CD4-positive, CD25-positive, alpha-beta regulatory T cell (primary cell): ENCODE measurements at regions not wholly inside any gene's neighbourhood (a gene's known extent, or its start where the extent isn't known, plus 50 kb on each side); places are given as distances from the start of the nearest gene placed in this dataset.

Experiments
- ATAC-seq, 2 donors: fragments of 150-1000 bp; cut with Tn5 transposase; one replicate each; pipeline ENCODE4 v1.10.0; 2021; ENCODE audit warnings: low read depth in 2 of 2, moderate number of reproducible peaks in 2 of 2, moderate library complexity in 1 of 2
- DNase-seq, 3 donors: peaks; one replicate each; pipeline versions ENCODE4 v3.0.0 to v3.0.0-alpha.2; 2012 to 2022; ENCODE audit warnings: mixed read lengths in 1 of 3
- H3K27ac ChIP-seq: one replicate; pipeline ENCODE4 v1.7.0; 2013; ENCODE audit warnings: mild to moderate bottlenecking, low read length; ENCODE audit not compliant: insufficient read depth, poor library complexity, severe bottlenecking
- H3K27me3 ChIP-seq: one replicate; pipeline ENCODE4 v1.7.0; 2013; ENCODE audit warnings: low read length; ENCODE audit not compliant: control insufficient read depth, insufficient read depth
- H3K36me3 ChIP-seq: one replicate; pipeline ENCODE4 v1.7.0; 2013; ENCODE audit warnings: mild to moderate bottlenecking, low read length, moderate library complexity; ENCODE audit not compliant: control insufficient read depth, insufficient read depth
- H3K4me1 ChIP-seq: 2 replicates; pipeline ENCODE4 v1.7.0; 2013; ENCODE audit warnings: mild to moderate bottlenecking, low read length; ENCODE audit not compliant: insufficient read depth, control insufficient read depth, poor library complexity, severe bottlenecking
- H3K4me3 ChIP-seq: one replicate; pipeline ENCODE4 v1.7.0; 2013; ENCODE audit warnings: low read depth, mild to moderate bottlenecking, low read length, moderate library complexity
- H3K9me3 ChIP-seq, 2 experiments: 1 replicate in 1 of 2; 2 replicates in 1 of 2; pipeline ENCODE4 v1.7.0; 2013; ENCODE audit warnings: low read length in 2 of 2, mild to moderate bottlenecking in 1 of 2, moderate library complexity in 1 of 2; ENCODE audit not compliant: control insufficient read depth in 2 of 2
- H3K27ac Mint-ChIP-seq, 3 donors: one replicate each; pipeline ENCODE4 v1.8.0; 2020 to 2022; ENCODE audit warnings: mild to moderate bottlenecking in 3 of 3, mixed read lengths in 3 of 3, moderate library complexity in 2 of 3
- H3K27me3 Mint-ChIP-seq: one replicate; pipeline ENCODE4 v1.8.0; 2022; ENCODE audit warnings: mild to moderate bottlenecking, mixed read lengths
- H3K36me3 Mint-ChIP-seq: one replicate; pipeline ENCODE4 v1.8.0; 2020; ENCODE audit warnings: mixed read lengths
- H3K4me1 Mint-ChIP-seq, 4 donors: one replicate each; pipeline ENCODE4 v1.8.0; 2020 to 2022; ENCODE audit warnings: mixed read lengths in 4 of 4, mild to moderate bottlenecking in 1 of 4
- H3K4me3 Mint-ChIP-seq, 4 donors: one replicate each; pipeline ENCODE4 v1.8.0; 2020 to 2022; ENCODE audit warnings: mild to moderate bottlenecking in 4 of 4, mixed read lengths in 4 of 4, moderate library complexity in 3 of 4
- H3K9me3 Mint-ChIP-seq, 7 donors: one replicate each; pipeline ENCODE4 v1.8.0; 2020 to 2022; ENCODE audit warnings: mixed read lengths in 7 of 7, mild to moderate bottlenecking in 3 of 7, moderate library complexity in 2 of 7

- H3K4me3 ChIP-seq: no peak overlapping the region
- Mint-ChIP-seq H3K27me3 (peaks cover 12% of the 10 kb centered on the region), H3K27ac (no peak overlapping the region), H3K36me3 (no peaks in the 10 kb centered on the region), H3K4me3 (no peak overlapping the region), H3K9me3 (peaks cover 0 to 4% (median 0%) of the 10 kb centered on the region in 7 donors), H3K4me1 (no peaks in the 10 kb centered on the region)
- H3K27me3 ChIP-seq: no peaks in the 10 kb centered on the region
- H3K4me1 ChIP-seq: no peaks in the 10 kb centered on the region
- no peaks in the 10 kb centered on the region for H3K36me3 ChIP-seq
- DNase-seq (no peak), ATAC-seq (no peak)
- H3K27ac ChIP-seq: no peak overlapping the region
- H3K9me3 ChIP-seq: no peaks in the 10 kb centered on the region
Measured at GRCh38 chr5:135279328-135279727, 119.7 kb downstream of the MACROH2A1 start.

- no peak for DNase-seq
- H3K27ac Mint-ChIP-seq: no peak overlapping the region
- no peak overlapping the region for H3K4me3 Mint-ChIP-seq
- Histone ChIP-seq H3K4me3 (no peak overlapping the region), H3K36me3 (no peaks in the 10 kb centered on the region), H3K27ac (no peak overlapping the region), H3K9me3 (no peaks in the 10 kb centered on the region), H3K4me1 (no peaks in the 10 kb centered on the region), H3K27me3 (no peaks in the 10 kb centered on the region)
- H3K27me3 Mint-ChIP-seq: peaks cover 12% of the 10 kb centered on the region
- H3K4me1 Mint-ChIP-seq: no peaks in the 10 kb centered on the region
- no peaks in the 10 kb centered on the region for H3K36me3 Mint-ChIP-seq
- H3K9me3 Mint-ChIP-seq: peaks cover 0 to 4% (median 0%) of the 10 kb centered on the region in 7 donors
- ATAC-seq: no peak
Measured at GRCh38 chr5:135276151-135276550, 122.9 kb downstream of the MACROH2A1 start.

GRCh38 chr5:135273212-135273611 lies 125.8 kb downstream of the MACROH2A1 start:
- no peak overlapping the region for H3K27ac Mint-ChIP-seq

GRCh38 chr5:135272311-135272805 lies 126.7 kb downstream of the MACROH2A1 start:
- Histone ChIP-seq H3K4me3 (no peak overlapping the region), H3K4me1 (no peaks in the 10 kb centered on the region), H3K27ac (no peak overlapping the region), H3K9me3 (no peaks in the 10 kb centered on the region), H3K36me3 (no peaks in the 10 kb centered on the region), H3K27me3 (no peaks in the 10 kb centered on the region)
- H3K4me3 Mint-ChIP-seq: no peak overlapping the region
- DNase-seq (no peak), ATAC-seq (no peak)
- H3K4me1 Mint-ChIP-seq: no peaks in the 10 kb centered on the region
- no peaks in the 10 kb centered on the region for H3K36me3 Mint-ChIP-seq
- peaks cover 6% of the 10 kb centered on the region for H3K27me3 Mint-ChIP-seq
- no peak overlapping the region for H3K27ac Mint-ChIP-seq
- no peaks in the 10 kb centered on the region for H3K9me3 Mint-ChIP-seq

More at GRCh38 chr5:135273212-135273611, 125.8 kb downstream of the MACROH2A1 start:
- Histone ChIP-seq H3K27ac (no peak overlapping the region), H3K27me3 (no peaks in the 10 kb centered on the region), H3K36me3 (no peaks in the 10 kb centered on the region), H3K4me1 (no peaks in the 10 kb centered on the region), H3K4me3 (no peak overlapping the region), H3K9me3 (no peaks in the 10 kb centered on the region)
- H3K4me1 Mint-ChIP-seq: no peaks in the 10 kb centered on the region
- H3K27me3 Mint-ChIP-seq: peaks cover 6% of the 10 kb centered on the region
- DNase-seq (no peak), ATAC-seq (no peak)
- no peaks in the 10 kb centered on the region for H3K36me3 Mint-ChIP-seq
- H3K9me3 Mint-ChIP-seq: peaks cover 0 to 3% (median 0%) of the 10 kb centered on the region in 7 donors
- no peak overlapping the region for H3K4me3 Mint-ChIP-seq

- Mint-ChIP-seq H3K27ac (no peak overlapping the region), H3K27me3 (peaks cover 2% of the 10 kb centered on the region), H3K9me3 (no peaks in the 10 kb centered on the region), H3K36me3 (no peaks in the 10 kb centered on the region), H3K4me1 (no peaks in the 10 kb centered on the region), H3K4me3 (no peak overlapping the region)
- Histone ChIP-seq H3K4me1 (no peaks in the 10 kb centered on the region), H3K9me3 (no peaks in the 10 kb centered on the region), H3K27me3 (no peaks in the 10 kb centered on the region), H3K27ac (no peak overlapping the region), H3K36me3 (no peaks in the 10 kb centered on the region), H3K4me3 (no peak overlapping the region)
- ATAC-seq (no peak), DNase-seq (no peak)
Measured at GRCh38 chr5:135271533-135272310, 127.3 kb downstream of the MACROH2A1 start.

GRCh38 chr5:135269931-135270421 lies 129.1 kb downstream of the MACROH2A1 start:
- Histone ChIP-seq H3K27me3 (no peaks in the 10 kb centered on the region), H3K9me3 (no peaks in the 10 kb centered on the region), H3K36me3 (no peaks in the 10 kb centered on the region), H3K27ac (no peak overlapping the region), H3K4me3 (no peak overlapping the region), H3K4me1 (no peaks in the 10 kb centered on the region)
- ATAC-seq: no peak
- H3K4me3 Mint-ChIP-seq: no peak overlapping the region
- no peak overlapping the region for H3K27ac Mint-ChIP-seq
- H3K4me1 Mint-ChIP-seq: no peaks in the 10 kb centered on the region
- peaks cover 9% of the 10 kb centered on the region for H3K27me3 Mint-ChIP-seq
- no peaks in the 10 kb centered on the region for H3K36me3 Mint-ChIP-seq
- DNase-seq: no peak
- no peaks in the 10 kb centered on the region for H3K9me3 Mint-ChIP-seq

- no peak overlapping the region for H3K27ac Mint-ChIP-seq
- no peak for DNase-seq
Measured at GRCh38 chr5:135269199-135269598, 129.8 kb downstream of the MACROH2A1 start.

GRCh38 chr5:135266975-135267374 lies 132.1 kb downstream of the MACROH2A1 start:
- no peak overlapping the region for H3K4me3 Mint-ChIP-seq
- H3K4me1 ChIP-seq: no peaks in the 10 kb centered on the region
- no peak overlapping the region for H3K27ac ChIP-seq
- no peaks in the 10 kb centered on the region for H3K36me3 Mint-ChIP-seq
- no peak overlapping the region for H3K27ac Mint-ChIP-seq
- DNase-seq: no peak
- no peaks in the 10 kb centered on the region for H3K9me3 ChIP-seq
- no peak overlapping the region for H3K4me3 ChIP-seq
- H3K36me3 ChIP-seq: no peaks in the 10 kb centered on the region
- peaks cover 15% of the 10 kb centered on the region for H3K27me3 Mint-ChIP-seq
- no peak for ATAC-seq
- no peaks in the 10 kb centered on the region for H3K4me1 Mint-ChIP-seq
- H3K9me3 Mint-ChIP-seq: peaks cover 0 to 2% (median 0%) of the 10 kb centered on the region in 7 donors
- H3K27me3 ChIP-seq: peaks cover 2% of the 10 kb centered on the region

More at GRCh38 chr5:135269199-135269598, 129.8 kb downstream of the MACROH2A1 start:
- Histone ChIP-seq H3K4me1 (no peaks in the 10 kb centered on the region), H3K27me3 (no peaks in the 10 kb centered on the region), H3K36me3 (no peaks in the 10 kb centered on the region), H3K4me3 (no peak overlapping the region), H3K9me3 (no peaks in the 10 kb centered on the region), H3K27ac (no peak overlapping the region)
- H3K9me3 Mint-ChIP-seq: no peaks in the 10 kb centered on the region
- no peaks in the 10 kb centered on the region for H3K36me3 Mint-ChIP-seq
- H3K4me1 Mint-ChIP-seq: no peaks in the 10 kb centered on the region
- no peak for ATAC-seq
- no peak overlapping the region for H3K4me3 Mint-ChIP-seq
- peaks cover 9% of the 10 kb centered on the region for H3K27me3 Mint-ChIP-seq
